HepG2 (cell line): ENCODE measurements at regions not wholly inside any gene's neighbourhood (a gene's known extent, or its start where the extent isn't known, plus 50 kb on each side); places are given as distances from the start of the nearest gene placed in this dataset.

ENCODE experiments used
- ATAC-seq: fragments of 200-7000 bp; cut with Tn5 transposase; 3 replicates; pipeline ENCODE4 v1.9.1; 2020; ENCODE audit warnings: mild to moderate bottlenecking, moderate library complexity
- BruUV-seq: library from RNA; stranded (reverse); fragments of 400-500 nt; replicated peaks from 2 replicates; lab custom pipeline; 2021; lab: Mats Ljungman, UMichigan
- CTCF ChIA-PET: fragments of 300-600 bp; formaldehyde crosslinking; extraction: SDS; loops from one replicate; lab custom pipeline; 2021; ENCODE audit warnings: low total read pairs, inconsistent platforms, low intra/inter-chr PET ratio; lab: Yijun Ruan, JAX
- POLR2A ChIA-PET: fragments of 350-600 bp; sonication (Branson Sonifier 250); formaldehyde crosslinking; loops from one replicate; lab custom pipeline; 2020; ENCODE audit warnings: antibody characterized with exemption, inconsistent platforms; lab: Yijun Ruan, JAX
- DNase-seq: peaks from one replicate; pipeline ENCODE4 v3.0.0-alpha.2; 2015; ENCODE audit warnings: low spot score
- FAIRE-seq: peaks from 3 replicates; lab custom pipeline; 2011; peaks lifted over from hg19 to GRCh38; lab: Jason Lieb, UNC
- H2AFZ ChIP-seq: one replicate; pipeline ENCODE4 v1.6.1; 2011; ENCODE audit warnings: low read length, inconsistent platforms
- H3K27ac ChIP-seq: fragments of 300-600 bp; 3 replicates; pipeline ENCODE4 v1.8.0; 2011; ENCODE audit warnings: mixed run types, mild to moderate bottlenecking, mixed read lengths, low read length, inconsistent platforms; ENCODE audit not compliant: insufficient read depth; ENCODE audit errors: extremely low read length
- H3K27me3 ChIP-seq, 2 experiments: fragments of 200-600 bp in 1 of 2; 2 replicates in 1 of 2; 3 replicates in 1 of 2; pipeline versions ENCODE4 v1.6.0 to v1.8.0; 2011; ENCODE audit warnings: low read length in 2 of 2, mild to moderate bottlenecking in 2 of 2, moderate library complexity in 2 of 2, inconsistent platforms in 1 of 2; ENCODE audit not compliant: insufficient read depth in 2 of 2, control insufficient read depth in 1 of 2
- H3K36me3 ChIP-seq, 2 experiments: fragments of 200-600 bp in 1 of 2; replicated peaks in 1 of 2; 2 replicates in 1 of 2; 3 replicates in 1 of 2; pipeline versions ENCODE4 v1.5.1 to v1.8.0; 2011; ENCODE audit warnings: low read length in 2 of 2, inconsistent platforms in 1 of 2; ENCODE audit not compliant: insufficient read depth in 2 of 2, control insufficient read depth in 1 of 2
- H3K4me1 ChIP-seq: 2 replicates; pipeline ENCODE4 v1.5.1; 2012; ENCODE audit warnings: low read length, inconsistent platforms; ENCODE audit not compliant: insufficient read depth
- H3K4me2 ChIP-seq: 2 replicates; pipeline ENCODE4 v1.6.0; 2011; ENCODE audit warnings: low read depth, low read length, inconsistent platforms
- H3K4me3 ChIP-seq, 3 experiments: fragments of 200-600 bp in 1 of 3; sonication (generic), shearing (Covaris generic) in 1 of 3; replicated peaks in 1 of 3; 2 replicates each; pipeline ENCODE4 v1.5.1; 2011 to 2016; ENCODE audit warnings: low read length in 3 of 3, inconsistent platforms in 2 of 3, low read depth in 2 of 3, mild to moderate bottlenecking in 2 of 3, control low read depth in 1 of 3, mixed read lengths in 1 of 3; ENCODE audit not compliant: insufficient read depth in 1 of 3
- H3K79me2 ChIP-seq: one replicate; pipeline ENCODE4 v1.6.1; 2011; ENCODE audit warnings: low read length, inconsistent platforms; ENCODE audit not compliant: insufficient read depth
- H3K9ac ChIP-seq: 2 replicates; pipeline ENCODE4 v1.6.0; 2011; ENCODE audit warnings: mild to moderate bottlenecking, low read depth, low read length, inconsistent platforms; ENCODE audit not compliant: insufficient read depth
- H3K9me3 ChIP-seq: 2 replicates; pipeline ENCODE4 v1.5.1; 2012; ENCODE audit warnings: mild to moderate bottlenecking, low read length
- H4K20me1 ChIP-seq: 2 replicates; pipeline ENCODE4 v1.6.0; 2011; ENCODE audit warnings: inconsistent platforms, mild to moderate bottlenecking, low read length, moderate library complexity; ENCODE audit not compliant: insufficient read depth
- HNRNPL ChIP-seq: fragments of 200-400 bp; formaldehyde crosslinking; IDR thresholded peaks from 2 replicates; pipeline ENCODE4 v1.6.1; 2017; ENCODE audit warnings: mild to moderate bottlenecking, low read depth, low read length
- PAX8 ChIP-seq: sonication (generic); formaldehyde crosslinking; IDR thresholded peaks from 2 replicates; pipeline ENCODE4 v1.8.0; 2022; ENCODE audit warnings: mild to moderate bottlenecking, missing genetic modification reagents, borderline replicate concordance
- RBAK ChIP-seq: sonication (generic); formaldehyde crosslinking; IDR thresholded peaks from 2 replicates; pipeline ENCODE4 v1.5.1; 2020; ENCODE audit warnings: mild to moderate bottlenecking, missing genetic modification reagents
- SCMH1 ChIP-seq: sonication (generic); formaldehyde crosslinking; IDR thresholded peaks from 2 replicates; pipeline ENCODE4 v1.9.0; 2021; ENCODE audit warnings: missing genetic modification reagents, mild to moderate bottlenecking, borderline replicate concordance
- ZNF883 ChIP-seq: sonication (generic); formaldehyde crosslinking; IDR thresholded peaks from 2 replicates; pipeline ENCODE4 v1.5.1; 2020; ENCODE audit warnings: mild to moderate bottlenecking, missing genetic modification reagents; ENCODE audit errors: not compliant biosample characterization
- ZSCAN22 ChIP-seq: sonication (generic); formaldehyde crosslinking; IDR thresholded peaks from 2 replicates; pipeline ENCODE4 v1.4.0; 2020; ENCODE audit warnings: mild to moderate bottlenecking, missing genetic modification reagents
- WGBS: methylation state at CpG from one replicate; pipeline ENCODE4 v1.1.6; 2017; ENCODE audit warnings: low lambda C conversion rate; 5-methylcytosine and 5-hydroxymethylcytosine counted together
- in situ Hi-C: cut with HindIII; loops from 2 replicates; pipeline ENCODE4 v1.10.0; 2017; ENCODE audit warnings: low pct_unique_long_range_greater_than_20kb; ENCODE audit not compliant: extremely low pct_ligation_motif_present
- intact Hi-C: fragments of 100-400 bp; cut with micrococcal nuclease; formaldehyde crosslinking; loops from one replicate; pipeline ENCODE4 v1.10.0; 2022; ENCODE audit not compliant: unreplicated experiment
- TF ChIP-seq, protein P1 (sequence below), 2 experiments: fragments of 450-650 bp in 1 of 2; sonication (generic) in 1 of 2; formaldehyde crosslinking in 1 of 2; IDR thresholded peaks; 2 replicates each; pipeline versions ENCODE4 v1.6.1 to v1.8.0; 2016 to 2022; ENCODE audit warnings: antibody characterized with exemption in 1 of 2, mild to moderate bottlenecking in 1 of 2, missing genetic modification reagents in 1 of 2
- TF ChIP-seq, protein P2 (sequence below), 2 experiments: fragments of 450-650 bp in 1 of 2; sonication (generic) in 1 of 2; formaldehyde crosslinking; IDR thresholded peaks; 2 replicates each; pipeline versions ENCODE4 v1.5.0 to v1.8.0; 2020 to 2022; ENCODE audit warnings: mild to moderate bottlenecking in 1 of 2, missing genetic modification reagents in 1 of 2
- TF ChIP-seq, protein P3 (sequence below): sonication (generic); formaldehyde crosslinking; IDR thresholded peaks from 2 replicates; pipeline ENCODE4 v1.4.0; 2020; ENCODE audit warnings: missing genetic modification reagents, mild to moderate bottlenecking, borderline replicate concordance
- TF ChIP-seq, protein P4 (sequence below): sonication (generic); formaldehyde crosslinking; IDR thresholded peaks from 2 replicates; pipeline ENCODE4 v1.4.0; 2020; ENCODE audit warnings: missing genetic modification reagents

DNA sequence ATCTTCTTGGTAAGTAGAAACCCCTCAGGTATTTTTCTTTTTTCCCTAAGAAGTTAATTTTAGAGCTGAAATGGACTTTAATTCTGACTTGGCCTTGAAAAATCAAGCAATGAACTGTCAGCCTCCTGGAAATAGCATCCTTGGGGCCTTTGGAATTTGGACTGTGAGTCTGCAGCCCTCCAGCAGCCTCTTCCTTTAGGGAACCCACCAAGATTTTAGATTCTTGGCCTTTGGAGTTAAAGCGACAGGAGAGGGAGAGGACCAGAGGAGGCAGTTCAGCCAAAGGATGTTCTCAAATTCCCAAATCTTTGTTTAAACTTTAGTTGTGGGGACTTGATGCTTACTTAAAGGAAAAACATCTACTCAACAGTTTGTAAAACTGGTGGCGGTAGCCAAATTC, 288.6 kb downstream of the AACS start:
- intact Hi-C loops: no loop called here
- DNase-seq (no peak), FAIRE-seq (no peak), ATAC-seq (no peak)
- Histone ChIP-seq H3K36me3 (no peaks in the 10 kb centered on the region), H2AFZ (no peak overlapping the region), H3K27me3 (no peaks in the 10 kb centered on the region; a peak in 1 of 5 replicates), H3K79me2 (no peaks in the 10 kb centered on the region), H3K4me1 (no peaks in the 10 kb centered on the region), H3K9me3 (no peaks in the 10 kb centered on the region), H3K27ac (no peak overlapping the region), H3K9ac (no peak overlapping the region), H3K4me3 (no peak overlapping the region), H4K20me1 (no peaks in the 10 kb centered on the region), H3K4me2 (no peak overlapping the region)
- POLR2A ChIA-PET: no interaction called here
- CTCF ChIA-PET: no interaction called here
- in situ Hi-C loops: no loop called here
- BruUV-seq: no TSS peak
- WGBS: 100% methylated on average over 2 of the region's 2 CpGs
- TF ChIP-seq RBAK (CRISPR knock-in tag): no peak
- TF ChIP-seq, protein P1, sequence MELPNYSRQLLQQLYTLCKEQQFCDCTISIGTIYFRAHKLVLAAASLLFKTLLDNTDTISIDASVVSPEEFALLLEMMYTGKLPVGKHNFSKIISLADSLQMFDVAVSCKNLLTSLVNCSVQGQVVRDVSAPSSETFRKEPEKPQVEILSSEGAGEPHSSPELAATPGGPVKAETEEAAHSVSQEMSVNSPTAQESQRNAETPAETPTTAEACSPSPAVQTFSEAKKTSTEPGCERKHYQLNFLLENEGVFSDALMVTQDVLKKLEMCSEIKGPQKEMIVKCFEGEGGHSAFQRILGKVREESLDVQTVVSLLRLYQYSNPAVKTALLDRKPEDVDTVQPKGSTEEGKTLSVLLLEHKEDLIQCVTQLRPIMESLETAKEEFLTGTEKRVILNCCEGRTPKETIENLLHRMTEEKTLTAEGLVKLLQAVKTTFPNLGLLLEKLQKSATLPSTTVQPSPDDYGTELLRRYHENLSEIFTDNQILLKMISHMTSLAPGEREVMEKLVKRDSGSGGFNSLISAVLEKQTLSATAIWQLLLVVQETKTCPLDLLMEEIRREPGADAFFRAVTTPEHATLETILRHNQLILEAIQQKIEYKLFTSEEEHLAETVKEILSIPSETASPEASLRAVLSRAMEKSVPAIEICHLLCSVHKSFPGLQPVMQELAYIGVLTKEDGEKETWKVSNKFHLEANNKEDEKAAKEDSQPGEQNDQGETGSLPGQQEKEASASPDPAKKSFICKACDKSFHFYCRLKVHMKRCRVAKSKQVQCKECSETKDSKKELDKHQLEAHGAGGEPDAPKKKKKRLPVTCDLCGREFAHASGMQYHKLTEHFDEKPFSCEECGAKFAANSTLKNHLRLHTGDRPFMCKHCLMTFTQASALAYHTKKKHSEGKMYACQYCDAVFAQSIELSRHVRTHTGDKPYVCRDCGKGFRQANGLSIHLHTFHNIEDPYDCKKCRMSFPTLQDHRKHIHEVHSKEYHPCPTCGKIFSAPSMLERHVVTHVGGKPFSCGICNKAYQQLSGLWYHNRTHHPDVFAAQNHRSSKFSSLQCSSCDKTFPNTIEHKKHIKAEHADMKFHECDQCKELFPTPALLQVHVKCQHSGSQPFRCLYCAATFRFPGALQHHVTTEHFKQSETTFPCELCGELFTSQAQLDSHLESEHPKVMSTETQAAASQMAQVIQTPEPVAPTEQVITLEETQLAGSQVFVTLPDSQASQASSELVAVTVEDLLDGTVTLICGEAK (IDR thresholded peaks at IDR 0.05): no peak
- TF ChIP-seq, protein P1 (CRISPR knock-in tag; IDR thresholded peaks at IDR 0.05): no peak
- no peak for TF ChIP-seq ZSCAN22 (CRISPR knock-in tag)
- TF ChIP-seq ZNF883 (CRISPR knock-in tag): no peak
- TF ChIP-seq HNRNPL: no peak
- no peak for TF ChIP-seq PAX8 (CRISPR knock-in tag)
- TF ChIP-seq SCMH1 (CRISPR knock-in tag): no peak
- TF ChIP-seq, protein P2, sequence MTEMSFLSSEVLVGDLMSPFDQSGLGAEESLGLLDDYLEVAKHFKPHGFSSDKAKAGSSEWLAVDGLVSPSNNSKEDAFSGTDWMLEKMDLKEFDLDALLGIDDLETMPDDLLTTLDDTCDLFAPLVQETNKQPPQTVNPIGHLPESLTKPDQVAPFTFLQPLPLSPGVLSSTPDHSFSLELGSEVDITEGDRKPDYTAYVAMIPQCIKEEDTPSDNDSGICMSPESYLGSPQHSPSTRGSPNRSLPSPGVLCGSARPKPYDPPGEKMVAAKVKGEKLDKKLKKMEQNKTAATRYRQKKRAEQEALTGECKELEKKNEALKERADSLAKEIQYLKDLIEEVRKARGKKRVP (CRISPR knock-in tag; IDR thresholded peaks at IDR 0.05): no peak
- TF ChIP-seq, protein P3, sequence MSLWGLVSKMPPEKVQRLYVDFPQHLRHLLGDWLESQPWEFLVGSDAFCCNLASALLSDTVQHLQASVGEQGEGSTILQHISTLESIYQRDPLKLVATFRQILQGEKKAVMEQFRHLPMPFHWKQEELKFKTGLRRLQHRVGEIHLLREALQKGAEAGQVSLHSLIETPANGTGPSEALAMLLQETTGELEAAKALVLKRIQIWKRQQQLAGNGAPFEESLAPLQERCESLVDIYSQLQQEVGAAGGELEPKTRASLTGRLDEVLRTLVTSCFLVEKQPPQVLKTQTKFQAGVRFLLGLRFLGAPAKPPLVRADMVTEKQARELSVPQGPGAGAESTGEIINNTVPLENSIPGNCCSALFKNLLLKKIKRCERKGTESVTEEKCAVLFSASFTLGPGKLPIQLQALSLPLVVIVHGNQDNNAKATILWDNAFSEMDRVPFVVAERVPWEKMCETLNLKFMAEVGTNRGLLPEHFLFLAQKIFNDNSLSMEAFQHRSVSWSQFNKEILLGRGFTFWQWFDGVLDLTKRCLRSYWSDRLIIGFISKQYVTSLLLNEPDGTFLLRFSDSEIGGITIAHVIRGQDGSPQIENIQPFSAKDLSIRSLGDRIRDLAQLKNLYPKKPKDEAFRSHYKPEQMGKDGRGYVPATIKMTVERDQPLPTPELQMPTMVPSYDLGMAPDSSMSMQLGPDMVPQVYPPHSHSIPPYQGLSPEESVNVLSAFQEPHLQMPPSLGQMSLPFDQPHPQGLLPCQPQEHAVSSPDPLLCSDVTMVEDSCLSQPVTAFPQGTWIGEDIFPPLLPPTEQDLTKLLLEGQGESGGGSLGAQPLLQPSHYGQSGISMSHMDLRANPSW (CRISPR knock-in tag): no peak
- TF ChIP-seq, protein P4, sequence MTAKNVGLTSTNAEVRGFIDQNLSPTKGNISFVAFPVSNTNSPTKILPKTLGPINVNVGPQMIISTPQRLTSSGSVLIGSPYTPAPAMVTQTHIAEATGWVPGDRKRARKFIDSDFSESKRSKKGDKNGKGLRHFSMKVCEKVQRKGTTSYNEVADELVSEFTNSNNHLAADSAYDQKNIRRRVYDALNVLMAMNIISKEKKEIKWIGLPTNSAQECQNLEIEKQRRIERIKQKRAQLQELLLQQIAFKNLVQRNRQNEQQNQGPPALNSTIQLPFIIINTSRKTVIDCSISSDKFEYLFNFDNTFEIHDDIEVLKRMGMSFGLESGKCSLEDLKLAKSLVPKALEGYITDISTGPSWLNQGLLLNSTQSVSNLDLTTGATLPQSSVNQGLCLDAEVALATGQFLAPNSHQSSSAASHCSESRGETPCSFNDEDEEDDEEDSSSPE: no peak
